IMR-90 (cell line): ENCODE measurements at regions not wholly inside any gene's neighbourhood (a gene's known extent, or its start where the extent isn't known, plus 50 kb on each side); places are given as distances from the start of the nearest gene placed in this dataset.

ENCODE experiments used
- ATAC-seq: fragments of 200-7000 bp; cut with Tn5 transposase; 2 replicates; pipeline ENCODE4 v1.9.1; 2020; ENCODE audit warnings: low read depth, mild to moderate bottlenecking, moderate library complexity
- BruUV-seq: library from RNA; stranded (reverse); fragments of 400-500 nt; replicated peaks from 2 replicates; lab custom pipeline; 2021; lab: Mats Ljungman, UMichigan
- CTCF ChIA-PET: fragments of 300-600 bp; formaldehyde crosslinking; extraction: SDS; loops from one replicate; lab custom pipeline; 2021; ENCODE audit warnings: antibody characterized with exemption; lab: Yijun Ruan, JAX
- POLR2A ChIA-PET: fragments of 300-600 bp; sonication (Branson Sonifier 250); formaldehyde crosslinking; loops from one replicate; lab custom pipeline; 2022; ENCODE audit warnings: antibody characterized with exemption; ENCODE audit not compliant: unreplicated experiment; lab: Charles Lee
- DNase-seq: peaks from one replicate; pipeline ENCODE4 v3.0.0; 2013
- H2AFZ ChIP-seq: replicated peaks from 2 replicates; pipeline ENCODE3; 2013; ENCODE audit warnings: low read length, mild to moderate bottlenecking; ENCODE audit not compliant: poor library complexity
- H2AK5ac ChIP-seq: 2 replicates; pipeline ENCODE4 v1.6.1; 2013; ENCODE audit warnings: low read depth, low read length, inconsistent platforms
- H2AK9ac ChIP-seq: replicated peaks from 2 replicates; pipeline ENCODE3; 2013; ENCODE audit warnings: mild to moderate bottlenecking, low read depth, low read length, moderate library complexity; ENCODE audit not compliant: poor library complexity
- H2BK120ac ChIP-seq: 2 replicates; pipeline ENCODE4 v1.6.1; 2013; ENCODE audit warnings: low read depth, low read length, inconsistent platforms
- H2BK15ac ChIP-seq: 3 replicates; pipeline ENCODE4 v1.6.1; 2013; ENCODE audit warnings: low read depth, low read length, inconsistent platforms
- H2BK20ac ChIP-seq: 2 replicates; pipeline ENCODE4 v1.6.1; 2013; ENCODE audit warnings: low read depth, mild to moderate bottlenecking, inconsistent platforms, low read length, moderate library complexity
- H2BK5ac ChIP-seq: 2 replicates; pipeline ENCODE4 v1.6.1; 2013; ENCODE audit warnings: mild to moderate bottlenecking, low read depth, low read length, inconsistent platforms; ENCODE audit not compliant: poor library complexity, severe bottlenecking
- H3K14ac ChIP-seq: replicated peaks from 2 replicates; pipeline ENCODE4 v1.6.1; 2013; ENCODE audit warnings: low read depth, low read length, inconsistent platforms
- H3K18ac ChIP-seq: 2 replicates; pipeline ENCODE4 v1.6.1; 2013; ENCODE audit warnings: low read depth, low read length, control low read depth
- H3K23ac ChIP-seq: 2 replicates; pipeline ENCODE4 v1.6.1; 2013; ENCODE audit warnings: low read depth, low read length, inconsistent platforms
- H3K27ac ChIP-seq: 2 replicates; pipeline ENCODE4 v1.5.1; 2013; ENCODE audit warnings: mild to moderate bottlenecking, control low read depth, low read length; ENCODE audit not compliant: insufficient read depth
- H3K27me3 ChIP-seq: 2 replicates; pipeline ENCODE4 v1.6.1; 2013; ENCODE audit warnings: low read length; ENCODE audit not compliant: control insufficient read depth, insufficient read depth
- H3K36me3 ChIP-seq: 2 replicates; pipeline ENCODE4 v1.6.1; 2013; ENCODE audit warnings: low read length, mixed read lengths; ENCODE audit not compliant: control insufficient read depth, insufficient read depth
- H3K4ac ChIP-seq: 2 replicates; pipeline ENCODE4 v1.6.1; 2013; ENCODE audit warnings: low read depth, low read length, inconsistent platforms
- H3K4me1 ChIP-seq: 2 replicates; pipeline ENCODE4 v1.6.1; 2013; ENCODE audit warnings: low read length, mixed read lengths; ENCODE audit not compliant: control insufficient read depth, insufficient read depth
- H3K4me2 ChIP-seq: 2 replicates; pipeline ENCODE4 v1.6.1; 2013; ENCODE audit warnings: low read depth, mild to moderate bottlenecking, control low read depth, low read length, moderate library complexity
- H3K4me3 ChIP-seq: 2 replicates; pipeline ENCODE4 v1.5.1; 2013; ENCODE audit warnings: low read depth, mild to moderate bottlenecking, control low read depth, low read length, moderate library complexity; ENCODE audit not compliant: insufficient read depth
- H3K56ac ChIP-seq: 2 replicates; pipeline ENCODE4 v1.6.1; 2013; ENCODE audit warnings: low read length, inconsistent platforms; ENCODE audit not compliant: insufficient read depth; ENCODE audit errors: extremely low read depth
- H3K79me1 ChIP-seq, 2 experiments: 2 replicates each; pipeline ENCODE4 v1.6.1; 2013; ENCODE audit warnings: low read length in 2 of 2, inconsistent platforms in 1 of 2, low read depth in 1 of 2
- H3K9ac ChIP-seq: 2 replicates; pipeline ENCODE4 v1.6.1; 2013; ENCODE audit warnings: low read depth, low read length, control low read depth
- H3K9me1 ChIP-seq: 2 replicates; pipeline ENCODE4 v1.6.1; 2013; ENCODE audit warnings: low read length, inconsistent platforms; ENCODE audit not compliant: insufficient read depth
- H3K9me3 ChIP-seq: 2 replicates; pipeline ENCODE4 v1.6.1; 2013; ENCODE audit warnings: low read length; ENCODE audit not compliant: control insufficient read depth, insufficient read depth
- H4K20me1 ChIP-seq: 2 replicates; pipeline ENCODE4 v1.6.1; 2013; ENCODE audit warnings: low read length, inconsistent platforms; ENCODE audit not compliant: insufficient read depth
- H4K5ac ChIP-seq: 2 replicates; pipeline ENCODE4 v1.6.1; 2013; ENCODE audit warnings: mild to moderate bottlenecking, low read depth, low read length, control low read depth
- H4K8ac ChIP-seq, 2 experiments: 2 replicates each; pipeline ENCODE4 v1.6.1; 2013; ENCODE audit warnings: low read depth in 2 of 2, low read length in 2 of 2, control low read depth in 1 of 2, inconsistent platforms in 1 of 2
- H4K91ac ChIP-seq: 2 replicates; pipeline ENCODE4 v1.6.1; 2013; ENCODE audit warnings: low read depth, low read length, inconsistent platforms; ENCODE audit not compliant: insufficient read depth
- CEBPB ChIP-seq: IDR thresholded peaks from 2 replicates; pipeline ENCODE4 v1.6.1; 2012; ENCODE audit warnings: low read depth, low read length, improper control_type of control experiment
- FOS ChIP-seq: fragments of 150-350 bp; IDR thresholded peaks from 2 replicates; pipeline ENCODE4 v1.6.1; 2016; ENCODE audit warnings: low read depth, low read length
- MAZ ChIP-seq: IDR thresholded peaks from 2 replicates; pipeline ENCODE4 v1.6.1; 2012; ENCODE audit warnings: low read depth, mild to moderate bottlenecking, low read length, improper control_type of control experiment, moderate library complexity, borderline replicate concordance
- NFE2L2 ChIP-seq: fragments of 150-350 bp; IDR thresholded peaks from 2 replicates; pipeline ENCODE4 v1.6.1; 2016; ENCODE audit warnings: low read depth, mild to moderate bottlenecking, low read length
- POLR2A ChIP-seq: IDR thresholded peaks from 2 replicates; pipeline ENCODE4 v1.6.1; 2012; ENCODE audit warnings: mild to moderate bottlenecking, low read depth, low read length
- RFX5 ChIP-seq: IDR thresholded peaks from 2 replicates; pipeline ENCODE4 v1.8.0; 2012; ENCODE audit warnings: low read depth, mild to moderate bottlenecking, low read length, moderate library complexity
- SMC3 ChIP-seq: fragments of 150-350 bp; IDR thresholded peaks from 2 replicates; pipeline ENCODE4 v1.6.1; 2016; ENCODE audit warnings: low read depth, mild to moderate bottlenecking, antibody characterized with exemption, low read length, moderate library complexity
- WGBS, 2 experiments: methylation state at CpG; one replicate each; pipeline versions ENCODE4 v1.1.5 to v1.1.7; 2013; ENCODE audit warnings: missing lambda C conversion rate in 2 of 2; ENCODE audit not compliant: insufficient read length in 1 of 2; ENCODE audit errors: extremely low coverage in 2 of 2; 5-methylcytosine and 5-hydroxymethylcytosine counted together
- dilution Hi-C: fragments of 300-500 bp; cut with HindIII; formaldehyde crosslinking; loops from one replicate; pipeline ENCODE4 v1.14.3; 2018; ENCODE audit warnings: low sequenced_read_pairs; ENCODE audit not compliant: unreplicated experiment
- in situ Hi-C: fragments of 300-500 bp; cut with MboI; formaldehyde crosslinking; loops from 3 replicates; pipeline ENCODE4 v1.14.3; 2019; ENCODE audit warnings: low sequenced_read_pairs, inconsistent platforms, mixed read lengths
- intact Hi-C: fragments of 100-400 bp; cut with micrococcal nuclease; formaldehyde crosslinking; loops from 2 replicates; pipeline ENCODE4 v1.10.0; 2022
- TF ChIP-seq, protein P1 (sequence below): fragments of 150-350 bp; IDR thresholded peaks from 2 replicates; pipeline ENCODE4 v1.6.1; 2016; ENCODE audit warnings: low read depth, mild to moderate bottlenecking, low read length, moderate library complexity, borderline replicate concordance
- TF ChIP-seq, protein P2 (sequence below): conservative IDR thresholded peaks from 2 replicates; pipeline ENCODE4 v1.5.1; 2012; ENCODE audit warnings: mild to moderate bottlenecking, low read depth, low read length, improper control_type of control experiment
- TF ChIP-seq, protein P3 (sequence below): fragments of 150-350 bp; IDR thresholded peaks from 2 replicates; pipeline ENCODE4 v1.6.1; 2017; ENCODE audit warnings: mild to moderate bottlenecking, antibody characterized with exemption, low read length, low read depth

DNA sequence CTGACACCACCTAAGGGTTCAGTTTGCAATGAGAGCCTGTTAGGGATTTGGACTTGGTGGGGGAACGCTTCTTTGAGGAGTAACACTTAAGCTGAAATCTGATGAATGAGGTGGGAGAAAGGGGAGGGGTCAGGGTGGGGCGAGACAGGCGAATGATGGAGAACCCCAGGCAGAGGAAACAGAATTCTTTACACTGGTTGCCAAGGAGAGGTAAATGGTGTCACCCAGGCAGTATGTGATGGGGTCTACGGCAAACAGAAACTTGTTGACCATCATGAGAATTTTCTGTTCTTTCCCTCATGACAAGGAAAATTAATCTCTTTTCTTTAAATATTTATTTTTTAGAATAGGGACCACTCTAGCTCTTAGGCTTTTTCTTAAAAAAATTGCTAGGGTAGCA lies 157.2 kb upstream of the MITF start:
- Histone ChIP-seq H3K56ac (no peak overlapping the region), H3K9ac (no peak overlapping the region), H4K20me1 (no peaks in the 10 kb centered on the region), H3K27ac (no peak overlapping the region), H2AK9ac (no peak overlapping the region), H3K18ac (no peak overlapping the region), H2BK20ac (no peak overlapping the region), H2BK5ac (no peak overlapping the region), H3K36me3 (no peaks in the 10 kb centered on the region), H4K91ac (no peak overlapping the region), H2BK120ac (no peak overlapping the region), H3K27me3 (no peaks in the 10 kb centered on the region; the same call in 1 of the 2 replicates), H2AK5ac (no peak overlapping the region), H3K23ac (no peak overlapping the region), H4K5ac (no peak overlapping the region), H3K4me2 (no peak overlapping the region), H2AFZ (no peak overlapping the region), H3K4ac (no peak overlapping the region), H3K9me3 (no peaks in the 10 kb centered on the region), H3K9me1 (no peaks in the 10 kb centered on the region), H3K4me3 (no peak overlapping the region), H3K14ac (no peak overlapping the region), H3K79me1 (no peaks in the 10 kb centered on the region), H2BK15ac (no peak overlapping the region), H3K4me1 (no peaks in the 10 kb centered on the region), H4K8ac (no peak overlapping the region)
- POLR2A ChIA-PET: no interaction called here
- ATAC-seq: no peak
- no peak for DNase-seq
- intact Hi-C loops (no loop called here), dilution Hi-C loops (no loop called here), in situ Hi-C loops (no loop called here)
- no TSS peak for BruUV-seq
- CTCF ChIA-PET: no interaction called here
- no CpG with 5 or more reads among the region's 4 CpGs for WGBS, 2 experiments
- TF ChIP-seq POLR2A (no peak), MAZ (no peak), RFX5 (no peak), NFE2L2 (no peak), SMC3 (no peak), FOS (no peak), CEBPB (no peak)
- TF ChIP-seq, protein P1, sequence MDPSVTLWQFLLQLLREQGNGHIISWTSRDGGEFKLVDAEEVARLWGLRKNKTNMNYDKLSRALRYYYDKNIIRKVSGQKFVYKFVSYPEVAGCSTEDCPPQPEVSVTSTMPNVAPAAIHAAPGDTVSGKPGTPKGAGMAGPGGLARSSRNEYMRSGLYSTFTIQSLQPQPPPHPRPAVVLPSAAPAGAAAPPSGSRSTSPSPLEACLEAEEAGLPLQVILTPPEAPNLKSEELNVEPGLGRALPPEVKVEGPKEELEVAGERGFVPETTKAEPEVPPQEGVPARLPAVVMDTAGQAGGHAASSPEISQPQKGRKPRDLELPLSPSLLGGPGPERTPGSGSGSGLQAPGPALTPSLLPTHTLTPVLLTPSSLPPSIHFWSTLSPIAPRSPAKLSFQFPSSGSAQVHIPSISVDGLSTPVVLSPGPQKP: no peak
- TF ChIP-seq, protein P2, sequence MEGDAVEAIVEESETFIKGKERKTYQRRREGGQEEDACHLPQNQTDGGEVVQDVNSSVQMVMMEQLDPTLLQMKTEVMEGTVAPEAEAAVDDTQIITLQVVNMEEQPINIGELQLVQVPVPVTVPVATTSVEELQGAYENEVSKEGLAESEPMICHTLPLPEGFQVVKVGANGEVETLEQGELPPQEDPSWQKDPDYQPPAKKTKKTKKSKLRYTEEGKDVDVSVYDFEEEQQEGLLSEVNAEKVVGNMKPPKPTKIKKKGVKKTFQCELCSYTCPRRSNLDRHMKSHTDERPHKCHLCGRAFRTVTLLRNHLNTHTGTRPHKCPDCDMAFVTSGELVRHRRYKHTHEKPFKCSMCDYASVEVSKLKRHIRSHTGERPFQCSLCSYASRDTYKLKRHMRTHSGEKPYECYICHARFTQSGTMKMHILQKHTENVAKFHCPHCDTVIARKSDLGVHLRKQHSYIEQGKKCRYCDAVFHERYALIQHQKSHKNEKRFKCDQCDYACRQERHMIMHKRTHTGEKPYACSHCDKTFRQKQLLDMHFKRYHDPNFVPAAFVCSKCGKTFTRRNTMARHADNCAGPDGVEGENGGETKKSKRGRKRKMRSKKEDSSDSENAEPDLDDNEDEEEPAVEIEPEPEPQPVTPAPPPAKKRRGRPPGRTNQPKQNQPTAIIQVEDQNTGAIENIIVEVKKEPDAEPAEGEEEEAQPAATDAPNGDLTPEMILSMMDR: no peak
- TF ChIP-seq, protein P3, sequence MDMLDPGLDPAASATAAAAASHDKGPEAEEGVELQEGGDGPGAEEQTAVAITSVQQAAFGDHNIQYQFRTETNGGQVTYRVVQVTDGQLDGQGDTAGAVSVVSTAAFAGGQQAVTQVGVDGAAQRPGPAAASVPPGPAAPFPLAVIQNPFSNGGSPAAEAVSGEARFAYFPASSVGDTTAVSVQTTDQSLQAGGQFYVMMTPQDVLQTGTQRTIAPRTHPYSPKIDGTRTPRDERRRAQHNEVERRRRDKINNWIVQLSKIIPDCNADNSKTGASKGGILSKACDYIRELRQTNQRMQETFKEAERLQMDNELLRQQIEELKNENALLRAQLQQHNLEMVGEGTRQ: no peak
